D721Med (cell line): ENCODE measurements at regions not wholly inside any gene's neighbourhood (a gene's known extent, or its start where the extent isn't known, plus 50 kb on each side); places are given as distances from the start of the nearest gene placed in this dataset.

Experiments used
- DNase-seq: peaks from one replicate; pipeline ENCODE4 v3.0.0; 2011; ENCODE audit warnings: low spot score; ENCODE audit not compliant: insufficient read length
- FAIRE-seq: peaks from 2 replicates; lab custom pipeline; 2011; peaks lifted over from hg19 to GRCh38; lab: Jason Lieb, UNC
- TF ChIP-seq, protein P1 (sequence below): IDR thresholded peaks from 2 replicates; pipeline ENCODE4 v1.5.1; 2012; ENCODE audit warnings: mild to moderate bottlenecking, control low read depth; ENCODE audit not compliant: insufficient read depth; ENCODE audit errors: missing control alignments

DNA sequence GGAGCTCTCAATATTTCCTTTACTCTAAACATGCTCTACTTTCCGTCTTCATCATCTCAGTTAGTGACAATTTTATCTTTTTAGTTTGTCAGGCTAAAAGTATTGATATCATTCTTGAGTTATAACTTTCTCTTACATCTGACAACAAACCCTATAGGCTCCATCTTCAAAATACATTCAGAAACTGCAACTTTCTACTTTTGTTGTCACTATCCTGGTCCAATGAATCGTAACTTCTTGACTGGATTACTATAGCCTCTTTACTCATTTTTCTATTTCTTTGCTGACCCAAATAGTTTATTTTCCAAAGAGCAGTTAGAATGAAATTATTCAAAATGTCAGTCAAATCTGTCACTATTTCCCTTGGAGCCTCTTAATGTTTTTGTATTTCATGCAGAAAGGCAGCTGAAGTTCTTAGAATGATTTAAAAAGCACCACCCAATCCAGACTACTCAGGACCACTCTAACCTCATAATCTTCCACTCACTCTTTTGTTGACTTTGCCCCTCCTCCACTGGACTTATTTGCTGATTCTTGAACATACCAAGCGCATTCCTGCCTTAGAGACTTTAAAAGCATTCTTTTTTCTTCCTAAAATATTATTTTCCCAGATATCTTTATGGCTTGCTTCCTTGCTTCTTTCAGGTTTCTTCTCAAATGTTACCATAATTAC, 119.9 kb upstream of the CBLB start:
- DNase-seq (no peak), FAIRE-seq (no peak)
- TF ChIP-seq, protein P1, sequence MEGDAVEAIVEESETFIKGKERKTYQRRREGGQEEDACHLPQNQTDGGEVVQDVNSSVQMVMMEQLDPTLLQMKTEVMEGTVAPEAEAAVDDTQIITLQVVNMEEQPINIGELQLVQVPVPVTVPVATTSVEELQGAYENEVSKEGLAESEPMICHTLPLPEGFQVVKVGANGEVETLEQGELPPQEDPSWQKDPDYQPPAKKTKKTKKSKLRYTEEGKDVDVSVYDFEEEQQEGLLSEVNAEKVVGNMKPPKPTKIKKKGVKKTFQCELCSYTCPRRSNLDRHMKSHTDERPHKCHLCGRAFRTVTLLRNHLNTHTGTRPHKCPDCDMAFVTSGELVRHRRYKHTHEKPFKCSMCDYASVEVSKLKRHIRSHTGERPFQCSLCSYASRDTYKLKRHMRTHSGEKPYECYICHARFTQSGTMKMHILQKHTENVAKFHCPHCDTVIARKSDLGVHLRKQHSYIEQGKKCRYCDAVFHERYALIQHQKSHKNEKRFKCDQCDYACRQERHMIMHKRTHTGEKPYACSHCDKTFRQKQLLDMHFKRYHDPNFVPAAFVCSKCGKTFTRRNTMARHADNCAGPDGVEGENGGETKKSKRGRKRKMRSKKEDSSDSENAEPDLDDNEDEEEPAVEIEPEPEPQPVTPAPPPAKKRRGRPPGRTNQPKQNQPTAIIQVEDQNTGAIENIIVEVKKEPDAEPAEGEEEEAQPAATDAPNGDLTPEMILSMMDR = no peak

GRCh38 chr3:105996781-105997180, 128.0 kb upstream of the CBLB start:
- TF ChIP-seq, protein P1 = no peak
- FAIRE-seq (no peak), DNase-seq (no peak)

DNA sequence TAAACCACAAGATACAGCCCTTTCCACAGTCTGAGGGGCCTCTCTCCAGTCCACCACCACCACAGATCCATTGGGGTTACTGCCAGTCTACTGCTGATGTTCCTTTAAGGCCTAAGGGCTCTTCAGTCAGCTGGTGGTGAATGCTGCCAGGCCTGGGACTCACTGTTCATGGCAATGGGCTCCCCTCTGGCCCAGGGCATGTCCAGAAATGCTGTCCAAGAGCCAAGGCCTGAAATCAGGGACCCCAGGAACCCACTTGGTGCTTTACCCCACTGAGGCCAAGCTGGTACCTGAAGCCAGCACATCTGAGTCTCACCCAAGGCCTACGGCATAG, 128.6 kb upstream of the CBLB start:
- FAIRE-seq = no peak
- DNase-seq = no peak
- TF ChIP-seq, protein P1 = no peak

- TF ChIP-seq, protein P1 = no peak
- FAIRE-seq (no peak), DNase-seq (no peak)
These were observed 129.2 kb upstream of the CBLB start for GRCh38 chr3:105997800-105998526.

DNA sequence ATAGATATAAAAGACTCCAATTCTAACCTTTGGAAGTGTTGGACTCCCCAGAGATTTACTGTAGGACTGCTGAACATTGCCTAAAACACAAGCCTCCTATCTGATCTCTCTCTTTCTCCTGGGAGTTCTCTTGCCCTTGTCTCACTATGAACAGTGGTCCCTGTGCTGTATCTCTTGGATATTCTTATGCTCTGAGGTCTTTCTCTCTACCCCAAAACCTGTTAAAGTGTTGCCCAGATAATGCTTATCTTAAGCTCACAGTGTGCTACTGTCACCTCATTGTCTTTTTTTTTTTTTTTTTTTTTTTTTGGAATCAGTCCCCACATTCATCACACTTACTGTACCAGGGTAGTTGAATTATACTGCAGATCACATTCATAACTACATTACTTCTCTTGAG, 131.0 kb upstream of the CBLB start:
- FAIRE-seq (no peak), DNase-seq (no peak)
- TF ChIP-seq, protein P1 = no peak

DNA sequence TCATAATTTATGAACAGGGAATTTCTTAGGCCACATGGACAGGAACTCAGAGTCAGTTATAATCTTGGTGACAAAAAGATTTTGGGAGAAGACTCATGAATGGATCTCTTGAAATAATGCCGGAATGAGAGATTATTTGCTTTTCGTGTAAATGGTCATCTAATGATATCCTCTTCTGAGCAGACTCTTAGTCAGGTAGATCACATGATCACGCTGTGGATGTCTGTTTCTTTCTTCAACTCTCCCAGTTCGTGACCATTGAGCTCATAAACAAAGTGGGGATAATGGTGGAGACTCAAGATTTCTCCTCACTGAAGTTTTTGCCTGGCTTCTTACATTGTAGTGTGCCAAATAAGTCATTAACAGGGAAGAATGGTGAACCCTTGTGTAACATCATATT, 133.1 kb upstream of the CBLB start:
- TF ChIP-seq, protein P1 = no peak
- DNase-seq (no peak), FAIRE-seq (no peak)

- no peak for DNase-seq
These were observed 135.4 kb upstream of the CBLB start for GRCh38 chr3:106004137-106004681.

More at GRCh38 chr3:106004137-106004681, 135.4 kb upstream of the CBLB start:
- no peak for FAIRE-seq
- TF ChIP-seq, protein P1 = no peak
